ENCODE measurements at regions not wholly inside any gene's neighbourhood (a gene's known extent, or its start where the extent isn't known, plus 50 kb on each side); places are given as distances from the start of the nearest gene placed in this dataset.
"Not testable (repeated sequence)": the region's sequence is repeated elsewhere in the genome, so short reads cannot be mapped to it uniquely, and the experiment has no call there.

DNA sequence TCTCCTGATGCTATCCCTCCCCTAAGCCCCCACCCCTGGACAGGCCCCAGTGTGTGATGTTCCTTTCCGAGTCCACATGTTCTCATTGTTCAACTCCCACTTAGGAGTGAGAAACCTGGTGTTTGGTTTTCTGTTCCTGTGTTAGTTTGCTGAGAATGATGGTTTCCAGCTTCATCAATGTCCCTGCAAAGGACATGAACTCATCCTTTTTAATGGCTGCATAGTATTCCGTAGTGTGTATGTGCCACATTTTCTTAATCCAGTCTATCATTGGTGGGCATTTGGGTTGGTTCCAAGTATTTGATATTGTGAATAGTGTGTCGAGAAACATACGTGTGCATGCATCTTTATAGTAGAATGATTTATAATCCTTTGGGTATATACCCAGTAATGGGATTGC is 80.0 kb upstream of the SGO1 start:
- not testable (repeated sequence) for TF ChIP-seq POLR2A (IDR thresholded peaks at IDR 0.05; ENCODE audit: low read depth, low read length); TCF12 (IDR thresholded peaks at IDR 0.05; ENCODE audit: low read depth, low read length); RAD51 (IDR thresholded peaks at IDR 0.05); JUND (IDR thresholded peaks at IDR 0.05; ENCODE audit: low read depth, low read length); MXI1 (IDR thresholded peaks at IDR 0.05; ENCODE audit: low read depth, low read length)
